ENCODE measurements at regions not wholly inside any gene's neighbourhood (a gene's known extent, or its start where the extent isn't known, plus 50 kb on each side); places are given as distances from the start of the nearest gene placed in this dataset.

DNA sequence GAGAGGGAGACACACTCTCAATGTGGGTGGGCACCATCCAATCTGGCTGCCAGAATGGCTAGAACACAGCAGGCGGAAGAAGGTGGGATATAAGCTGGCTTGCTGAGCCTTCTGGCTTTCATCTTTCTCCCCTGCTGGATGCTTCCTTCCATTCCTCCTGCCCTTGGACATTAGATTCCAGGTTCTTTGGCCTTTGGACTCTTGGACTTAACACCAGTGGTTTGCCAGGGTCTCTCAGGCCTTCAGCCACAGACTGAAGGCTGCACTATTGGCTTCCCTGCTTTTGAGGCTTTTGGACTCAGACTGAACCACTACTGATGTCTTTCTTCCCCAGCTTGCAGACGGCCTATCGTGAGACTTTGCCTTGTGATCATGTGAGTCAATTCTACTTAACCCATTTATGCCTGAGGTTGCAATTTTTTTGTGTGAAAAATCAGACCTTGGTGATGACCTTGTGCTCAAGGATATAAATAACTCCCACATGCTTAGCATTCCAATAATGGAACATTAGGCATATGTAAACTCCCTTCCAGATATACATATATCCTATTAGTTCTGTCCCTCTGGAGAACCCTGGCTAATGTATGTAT is 56.7 kb upstream of the CD55 start:
- Mint-ChIP-seq H3K4me1 (no peaks in the 10 kb centered on the region), H3K27me3 (ENCODE audit: low read depth) (peaks cover 9% of the 10 kb centered on the region), H3K36me3 (ENCODE audit: low read depth) (no peaks in the 10 kb centered on the region), H3K9me3 (peaks cover 4% of the 10 kb centered on the region), H3K4me3 (no peak overlapping the region), H3K27ac (no peak overlapping the region)
- TF ChIP-seq, protein P1, sequence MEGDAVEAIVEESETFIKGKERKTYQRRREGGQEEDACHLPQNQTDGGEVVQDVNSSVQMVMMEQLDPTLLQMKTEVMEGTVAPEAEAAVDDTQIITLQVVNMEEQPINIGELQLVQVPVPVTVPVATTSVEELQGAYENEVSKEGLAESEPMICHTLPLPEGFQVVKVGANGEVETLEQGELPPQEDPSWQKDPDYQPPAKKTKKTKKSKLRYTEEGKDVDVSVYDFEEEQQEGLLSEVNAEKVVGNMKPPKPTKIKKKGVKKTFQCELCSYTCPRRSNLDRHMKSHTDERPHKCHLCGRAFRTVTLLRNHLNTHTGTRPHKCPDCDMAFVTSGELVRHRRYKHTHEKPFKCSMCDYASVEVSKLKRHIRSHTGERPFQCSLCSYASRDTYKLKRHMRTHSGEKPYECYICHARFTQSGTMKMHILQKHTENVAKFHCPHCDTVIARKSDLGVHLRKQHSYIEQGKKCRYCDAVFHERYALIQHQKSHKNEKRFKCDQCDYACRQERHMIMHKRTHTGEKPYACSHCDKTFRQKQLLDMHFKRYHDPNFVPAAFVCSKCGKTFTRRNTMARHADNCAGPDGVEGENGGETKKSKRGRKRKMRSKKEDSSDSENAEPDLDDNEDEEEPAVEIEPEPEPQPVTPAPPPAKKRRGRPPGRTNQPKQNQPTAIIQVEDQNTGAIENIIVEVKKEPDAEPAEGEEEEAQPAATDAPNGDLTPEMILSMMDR (IDR thresholded peaks at IDR 0.05; ENCODE audit: unreplicated experiment in 3 of 3), result no peak

- no peak overlapping the region for H3K4me3 Mint-ChIP-seq
- peaks cover 9% of the 10 kb centered on the region for H3K27me3 Mint-ChIP-seq (ENCODE audit: low read depth)
- peaks cover 4% of the 10 kb centered on the region for H3K9me3 Mint-ChIP-seq
- TF ChIP-seq, protein P1 (IDR thresholded peaks at IDR 0.05; ENCODE audit: unreplicated experiment in 3 of 3), result no peak
- H3K36me3 Mint-ChIP-seq (ENCODE audit: low read depth), result no peaks in the 10 kb centered on the region
- H3K27ac Mint-ChIP-seq, result no peak overlapping the region
- no peaks in the 10 kb centered on the region for H3K4me1 Mint-ChIP-seq
These were observed 53.1 kb upstream of the CD55 start for GRCh38 chr1:207268337-207268736.

DNA sequence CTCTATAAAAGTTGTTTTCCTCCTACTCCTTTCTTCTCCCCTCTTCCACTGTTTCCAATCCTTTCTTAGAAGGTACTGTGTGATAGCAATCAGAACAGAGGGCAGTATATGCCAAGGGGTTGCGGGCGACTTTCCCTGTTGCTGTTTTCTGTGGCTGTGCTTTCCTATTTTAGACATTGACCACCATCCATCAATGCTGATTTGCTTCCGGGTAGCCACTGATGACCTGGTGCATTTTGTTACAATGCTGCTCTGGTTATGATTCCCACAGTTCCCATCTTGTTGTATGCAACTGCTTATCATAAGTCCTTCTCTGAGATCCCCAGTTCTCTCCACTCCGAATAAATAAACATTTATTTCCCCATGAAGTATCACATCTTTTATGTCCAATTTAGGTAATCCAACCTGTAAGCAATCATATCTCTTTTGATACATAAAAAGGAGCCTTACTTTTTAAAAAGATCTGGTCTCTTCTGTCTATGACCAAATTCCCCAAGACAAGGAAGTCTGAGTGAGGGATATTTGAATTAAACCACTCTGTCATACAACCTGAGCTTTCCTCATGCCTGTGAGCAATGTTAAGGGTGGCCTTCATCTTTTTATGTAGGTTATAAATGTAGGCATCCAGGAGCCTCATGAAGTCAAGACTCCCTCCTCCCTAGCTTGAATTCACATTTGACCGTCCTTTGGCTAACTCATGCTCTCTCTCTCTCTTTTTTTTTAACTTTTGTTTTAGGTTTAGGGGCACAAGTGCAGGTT is 52.5 kb upstream of the CD55 start:
- no peak overlapping the region for H3K27ac Mint-ChIP-seq
- no peaks in the 10 kb centered on the region for H3K36me3 Mint-ChIP-seq (ENCODE audit: low read depth)
- peaks cover 9% of the 10 kb centered on the region for H3K27me3 Mint-ChIP-seq (ENCODE audit: low read depth)
- no peak overlapping the region for H3K4me3 Mint-ChIP-seq
- H3K4me1 Mint-ChIP-seq, result no peaks in the 10 kb centered on the region
- H3K9me3 Mint-ChIP-seq, result peaks cover 5% of the 10 kb centered on the region
- TF ChIP-seq, protein P1 (IDR thresholded peaks at IDR 0.05; ENCODE audit: unreplicated experiment in 3 of 3), result no peak
